GM12874 (cell line): ENCODE measurements at regions not wholly inside any gene's neighbourhood (a gene's known extent, or its start where the extent isn't known, plus 50 kb on each side); places are given as distances from the start of the nearest gene placed in this dataset.

Experiments
- CTCF ChIP-seq: IDR thresholded peaks from 2 replicates; pipeline ENCODE4 v1.5.1; 2011; ENCODE audit warnings: low read depth, mild to moderate bottlenecking, control low read depth, low read length, moderate library complexity; ENCODE audit not compliant: insufficient read depth

- TF ChIP-seq CTCF = no peak
These were observed 67.2 kb upstream of the ETAA1 start for GRCh38 chr2:67329951-67330350.

DNA sequence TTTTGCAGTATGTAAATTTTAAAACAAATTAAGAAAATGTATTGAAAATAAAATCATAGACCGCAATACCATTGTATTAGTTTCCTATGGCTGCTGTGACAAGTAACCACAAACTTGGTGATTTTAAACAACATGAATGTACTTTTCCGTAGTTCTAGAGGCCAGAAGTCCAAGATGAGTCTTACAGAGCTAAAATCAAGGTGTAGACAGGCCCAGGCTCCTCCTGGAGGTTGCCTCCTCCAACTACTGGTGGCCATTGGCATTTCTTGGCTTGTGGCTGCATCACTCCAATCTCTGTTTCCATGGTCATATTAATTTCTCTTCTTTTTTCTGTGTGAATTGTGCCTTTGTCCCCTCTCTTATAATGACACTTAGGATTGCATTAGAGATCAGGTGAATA is 59.2 kb upstream of the ETAA1 start:
- TF ChIP-seq CTCF = no peak

DNA sequence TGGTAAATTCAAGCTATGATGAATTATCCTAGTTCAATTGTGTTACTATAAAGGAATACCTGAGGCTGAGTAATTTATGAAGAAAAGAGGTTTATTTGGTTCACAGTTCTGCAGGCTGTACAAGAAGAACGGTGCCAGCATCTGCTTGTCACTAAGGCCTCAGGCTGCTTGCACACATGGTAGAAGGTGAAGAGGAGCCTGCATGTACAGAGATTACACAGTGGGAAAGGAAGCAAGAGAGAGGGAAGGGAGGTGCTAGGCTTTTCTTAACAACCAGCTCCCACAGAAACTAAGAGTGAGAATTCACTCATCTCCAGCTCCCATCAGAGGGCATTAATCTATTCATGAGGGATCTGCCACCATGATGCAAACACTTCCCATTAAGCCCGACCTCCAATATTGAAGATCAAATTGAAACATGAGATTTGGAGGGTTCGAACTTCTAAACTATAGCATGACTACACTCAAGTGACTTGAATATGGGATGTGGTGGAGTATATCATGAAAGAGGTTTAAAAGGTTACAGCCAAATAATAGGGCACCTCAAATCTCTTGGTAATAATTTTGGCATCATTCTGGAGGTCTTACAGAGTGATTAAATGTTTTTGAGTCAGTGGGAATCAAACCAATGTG is 58.4 kb upstream of the ETAA1 start:
- no peak for TF ChIP-seq CTCF

DNA sequence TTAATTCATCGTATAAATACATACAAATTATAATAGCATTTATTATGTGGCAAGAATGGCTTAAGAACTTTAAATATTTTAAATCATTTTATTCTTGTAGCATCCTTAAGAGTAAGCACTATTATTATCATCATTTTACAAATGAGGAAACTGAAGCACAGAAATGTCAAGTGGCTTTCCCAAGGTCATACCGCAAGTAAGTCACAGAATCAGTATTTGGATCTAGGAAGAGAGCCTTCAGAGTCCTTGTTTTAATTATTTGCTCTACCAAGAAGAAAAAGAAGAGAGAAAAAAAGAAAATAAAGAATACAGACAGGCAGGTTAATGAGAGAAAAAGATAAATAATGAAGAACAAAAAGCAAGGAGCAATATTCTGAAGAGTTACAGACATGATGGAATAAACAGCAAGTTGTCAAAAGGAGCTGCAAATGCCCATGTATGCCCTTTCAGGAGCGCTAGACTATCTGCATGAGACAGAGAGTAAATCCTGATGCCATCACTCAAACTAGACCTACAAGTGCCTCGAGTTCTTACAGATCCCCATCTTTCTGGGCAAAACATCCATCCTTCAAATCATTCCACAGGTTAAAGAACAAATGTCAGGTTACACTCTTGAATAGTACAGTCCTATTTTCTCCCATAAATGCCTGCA is 57.8 kb upstream of the ETAA1 start:
- TF ChIP-seq CTCF = no peak

- TF ChIP-seq CTCF = no peak
These were observed 56.8 kb upstream of the ETAA1 start for GRCh38 chr2:67340133-67341011.

- TF ChIP-seq CTCF = no peak
These were observed 56.2 kb upstream of the ETAA1 start for GRCh38 chr2:67341012-67341318.

GRCh38 chr2:67341336-67341735 is 55.8 kb upstream of the ETAA1 start:
- no peak for TF ChIP-seq CTCF
